ENCODE measurements at regions not wholly inside any gene's neighbourhood (a gene's known extent, or its start where the extent isn't known, plus 50 kb on each side); places are given as distances from the start of the nearest gene placed in this dataset.

DNA sequence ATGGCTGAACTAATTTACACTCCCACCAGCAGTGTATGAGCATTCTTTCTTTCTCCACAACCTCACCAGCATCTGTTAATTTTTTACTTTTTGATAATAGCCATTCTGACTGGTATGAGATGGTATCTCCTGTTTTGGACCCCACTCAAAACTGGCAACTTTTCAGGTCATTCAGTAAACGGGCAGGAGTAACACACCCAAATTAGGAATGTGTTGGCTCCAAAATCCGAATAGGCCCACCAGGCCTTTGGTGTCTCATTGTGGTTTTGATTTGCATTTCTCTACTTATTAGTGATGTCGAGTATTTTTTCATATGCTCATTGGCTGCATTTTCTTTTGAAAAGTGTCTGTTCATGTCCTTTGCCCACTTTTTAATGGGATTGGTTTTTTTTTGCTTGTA lies 517.1 kb downstream of the TMEM232 start:
- no peaks in the 10 kb centered on the region for H3K4me1 Mint-ChIP-seq (ENCODE audit: low read depth in 2 of 2)
- H3K27ac Mint-ChIP-seq, result no peak overlapping the region
- ATAC-seq, result no peak
- no peak for DNase-seq (ENCODE audit: low spot score)
- H3K36me3 Mint-ChIP-seq, result peaks cover 1% of the 10 kb centered on the region
- H3K27me3 Mint-ChIP-seq, result no peaks in the 10 kb centered on the region
- no peak overlapping the region for H3K4me3 Mint-ChIP-seq
- H3K9me3 Mint-ChIP-seq, result peaks cover 21% of the 10 kb centered on the region

DNA sequence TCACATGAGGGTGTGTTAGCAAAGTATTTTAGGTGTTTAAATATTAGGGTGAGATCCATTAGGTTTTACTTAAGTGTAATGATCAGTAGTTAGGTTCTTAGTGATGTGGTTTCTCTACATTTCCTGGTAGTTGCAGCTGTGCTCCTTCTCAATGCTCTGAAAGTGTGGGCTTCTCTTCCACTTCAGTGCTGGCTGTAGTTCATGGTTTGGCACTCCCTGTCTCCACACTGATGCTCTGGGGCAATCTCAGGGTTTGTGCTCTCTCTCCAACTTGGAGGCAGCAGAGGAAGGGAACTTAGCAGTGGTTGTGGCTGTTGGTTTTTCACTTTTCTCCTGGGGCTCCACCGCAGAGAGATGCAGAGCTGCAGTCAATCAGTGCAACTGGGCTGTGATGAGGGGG lies 507.5 kb downstream of the TMEM232 start:
- Mint-ChIP-seq H3K36me3 (peaks cover 18% of the 10 kb centered on the region), H3K27me3 (no peaks in the 10 kb centered on the region), H3K4me1 (ENCODE audit: low read depth in 2 of 2) (no peaks in the 10 kb centered on the region), H3K9me3 (peaks cover 34% of the 10 kb centered on the region), H3K27ac (no peak overlapping the region), H3K4me3 (no peak overlapping the region)
- ATAC-seq (no peak), DNase-seq (ENCODE audit: low spot score) (no peak)

DNA sequence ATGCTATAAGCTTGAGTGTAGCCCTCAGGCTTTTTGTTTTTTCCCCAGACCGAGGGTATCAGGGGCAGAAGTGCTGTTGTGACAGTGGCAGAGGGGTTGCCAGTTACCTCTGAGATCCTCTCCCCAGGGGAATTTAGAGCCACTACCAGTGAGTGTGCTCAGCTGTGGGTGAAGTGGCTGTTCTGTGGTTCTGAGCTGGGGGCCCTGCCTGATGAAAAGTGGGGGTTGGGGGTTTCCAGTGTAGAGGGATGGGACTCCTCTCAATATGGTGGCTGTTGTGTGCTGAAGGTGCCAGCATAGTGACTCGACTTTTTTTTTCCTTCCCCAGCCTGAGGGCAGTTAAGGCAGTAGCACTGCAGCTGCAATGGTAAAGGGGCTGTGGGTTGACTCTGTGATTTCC lies 506.7 kb downstream of the TMEM232 start:
- no peak for DNase-seq (ENCODE audit: low spot score)
- H3K4me3 Mint-ChIP-seq, result no peak overlapping the region
- H3K27ac Mint-ChIP-seq, result no peak overlapping the region
- peaks cover 14% of the 10 kb centered on the region for H3K36me3 Mint-ChIP-seq
- H3K27me3 Mint-ChIP-seq, result no peaks in the 10 kb centered on the region
- H3K4me1 Mint-ChIP-seq (ENCODE audit: low read depth in 2 of 2), result no peaks in the 10 kb centered on the region
- H3K9me3 Mint-ChIP-seq, result peaks cover 28% of the 10 kb centered on the region
- peak in 1 of 2 donors; percentile 31 for ATAC-seq

DNA sequence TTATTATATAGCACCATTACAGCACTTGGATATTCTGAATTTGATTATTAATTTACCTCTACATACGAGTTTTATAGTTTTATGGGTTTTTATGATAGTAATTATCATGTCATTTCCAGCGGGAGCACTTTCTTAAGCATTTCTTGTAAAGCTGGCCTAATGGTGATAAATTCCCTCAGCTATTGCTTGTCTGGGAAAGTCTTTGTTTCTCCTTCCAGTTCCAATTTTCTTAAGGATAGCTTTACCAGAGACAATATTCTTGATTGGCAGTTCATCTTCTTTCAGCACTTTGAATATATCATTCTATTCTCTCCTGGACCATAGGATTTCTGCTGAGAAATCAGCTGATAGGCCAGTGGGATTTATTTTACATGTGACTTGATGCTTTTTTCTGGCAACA lies 505.4 kb downstream of the TMEM232 start:
- DNase-seq (ENCODE audit: low spot score), result no peak
- peaks cover 26% of the 10 kb centered on the region for H3K9me3 Mint-ChIP-seq
- H3K4me1 Mint-ChIP-seq (ENCODE audit: low read depth in 2 of 2), result no peaks in the 10 kb centered on the region
- H3K4me3 Mint-ChIP-seq, result no peak overlapping the region
- H3K36me3 Mint-ChIP-seq, result peaks cover 18% of the 10 kb centered on the region
- no peak for ATAC-seq
- H3K27ac Mint-ChIP-seq, result no peak overlapping the region
- no peaks in the 10 kb centered on the region for H3K27me3 Mint-ChIP-seq

DNA sequence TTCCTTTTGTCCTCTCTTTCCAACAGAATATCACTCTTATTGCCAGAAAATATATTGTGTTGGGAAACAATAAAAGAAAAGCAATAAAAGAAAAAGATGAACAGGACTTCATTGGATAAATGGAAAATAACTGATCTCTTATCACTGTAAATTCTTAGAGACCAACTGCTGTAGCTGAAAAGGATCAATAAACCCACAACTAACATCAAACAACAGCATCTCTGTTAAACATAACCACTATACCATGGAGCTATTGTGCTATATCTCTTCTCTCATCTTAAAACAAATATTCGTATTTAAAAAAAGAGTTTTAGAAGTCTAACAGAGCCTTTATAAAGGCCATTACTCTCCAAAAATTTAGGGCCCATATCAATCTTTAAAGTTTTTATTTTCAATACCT lies 502.4 kb downstream of the TMEM232 start:
- DNase-seq (ENCODE audit: low spot score) (no peak), ATAC-seq (no peak)
- Mint-ChIP-seq H3K9me3 (peaks cover 18% of the 10 kb centered on the region), H3K4me3 (no peak overlapping the region), H3K27ac (no peak overlapping the region), H3K4me1 (ENCODE audit: low read depth in 2 of 2) (no peaks in the 10 kb centered on the region), H3K36me3 (peaks cover 12% of the 10 kb centered on the region), H3K27me3 (no peaks in the 10 kb centered on the region)

DNA sequence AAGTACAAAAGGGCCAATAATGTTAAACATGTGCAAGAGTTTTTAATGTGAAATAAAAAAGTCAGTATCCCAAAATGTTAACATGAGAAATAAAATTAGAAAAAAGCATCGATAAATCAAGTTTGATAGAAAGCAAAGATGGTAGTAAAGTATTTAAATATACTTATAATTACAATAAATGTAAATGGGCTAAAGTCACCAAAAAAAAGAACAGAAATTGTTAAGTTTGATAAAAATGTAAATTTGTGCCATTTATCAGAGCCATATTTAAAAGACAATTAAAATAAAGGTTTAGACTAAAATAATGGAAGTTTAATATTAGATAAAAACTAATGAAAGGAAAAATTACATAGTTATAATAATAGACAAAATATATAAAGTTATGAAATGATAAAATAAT lies 500.5 kb downstream of the TMEM232 start:
- no peak overlapping the region for H3K4me3 Mint-ChIP-seq
- H3K36me3 Mint-ChIP-seq, result peaks cover 19% of the 10 kb centered on the region
- no peak for DNase-seq (ENCODE audit: low spot score)
- peaks cover 23% of the 10 kb centered on the region for H3K9me3 Mint-ChIP-seq
- H3K27me3 Mint-ChIP-seq, result no peaks in the 10 kb centered on the region
- H3K27ac Mint-ChIP-seq, result no peak overlapping the region
- H3K4me1 Mint-ChIP-seq (ENCODE audit: low read depth in 2 of 2), result no peaks in the 10 kb centered on the region
- no peak for ATAC-seq

DNA sequence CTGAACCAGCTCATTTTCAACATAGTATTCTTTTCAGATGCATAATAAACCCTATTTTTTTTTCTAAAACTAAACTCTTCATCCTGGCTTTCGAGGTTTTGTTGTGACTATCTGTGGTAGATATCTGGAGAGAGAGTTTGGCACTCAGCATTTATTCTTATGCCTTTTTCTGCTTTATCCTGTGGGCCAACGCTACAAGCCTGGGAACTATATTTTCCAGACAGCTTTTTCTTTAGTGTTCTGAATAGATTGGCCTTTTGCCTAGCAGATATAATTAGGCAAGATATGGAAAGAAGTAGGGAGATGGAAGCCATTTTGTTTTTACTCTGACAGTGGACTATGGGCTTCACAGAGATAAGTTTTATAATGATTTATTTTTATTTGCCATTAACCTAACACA lies 486.7 kb downstream of the TMEM232 start:
- Mint-ChIP-seq H3K4me1 (ENCODE audit: low read depth in 2 of 2) (no peaks in the 10 kb centered on the region), H3K27ac (no peak overlapping the region), H3K27me3 (no peaks in the 10 kb centered on the region), H3K36me3 (no peaks in the 10 kb centered on the region), H3K4me3 (no peak overlapping the region), H3K9me3 (no peaks in the 10 kb centered on the region)
- no peak for ATAC-seq
- DNase-seq (ENCODE audit: low spot score), result no peak

DNA sequence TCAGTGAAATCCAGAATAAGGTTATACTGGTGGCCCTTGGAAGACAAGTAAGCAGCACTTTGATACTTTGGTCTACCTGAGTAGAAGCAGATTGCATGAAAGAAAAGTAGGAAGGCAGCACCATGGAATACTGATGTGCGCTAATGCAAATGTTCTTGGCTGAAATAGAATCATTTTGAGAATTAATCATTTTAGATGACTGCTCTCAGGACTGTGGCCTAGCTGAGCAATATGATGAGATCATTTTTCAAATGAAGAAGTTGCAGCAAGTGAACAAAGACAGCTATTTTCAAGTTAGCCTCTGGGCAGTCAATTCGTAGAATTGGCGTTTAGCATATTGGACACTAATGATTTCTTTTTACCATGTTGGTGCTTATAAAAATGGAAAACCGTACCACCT lies 483.5 kb downstream of the TMEM232 start:
- DNase-seq (ENCODE audit: low spot score) (no peak), ATAC-seq (no peak)
- Mint-ChIP-seq H3K4me3 (no peak overlapping the region), H3K36me3 (no peaks in the 10 kb centered on the region), H3K27me3 (no peaks in the 10 kb centered on the region), H3K9me3 (peaks cover 4% of the 10 kb centered on the region), H3K27ac (no peak overlapping the region), H3K4me1 (ENCODE audit: low read depth in 2 of 2) (no peaks in the 10 kb centered on the region)

DNA sequence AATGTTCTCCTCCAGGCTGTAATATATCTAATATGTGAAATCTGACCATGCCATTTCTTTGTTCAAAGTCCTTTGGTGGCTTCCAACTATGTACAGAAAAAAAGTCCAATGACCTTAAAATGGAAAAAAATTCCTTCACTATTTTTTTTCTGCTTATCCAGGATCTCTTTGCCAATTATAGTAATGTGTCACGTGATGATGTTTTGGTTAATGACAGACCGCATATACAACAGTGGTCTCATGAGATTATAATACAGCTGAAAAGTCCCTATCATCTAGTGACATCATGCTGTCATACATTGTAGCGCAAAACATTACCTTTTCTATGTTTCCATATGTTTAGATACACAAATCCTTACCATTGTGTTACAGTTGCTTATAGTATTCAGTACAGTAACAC lies 477.6 kb downstream of the TMEM232 start:
- Mint-ChIP-seq H3K27ac (no peak overlapping the region), H3K27me3 (no peaks in the 10 kb centered on the region), H3K9me3 (peaks cover 4% of the 10 kb centered on the region), H3K4me1 (ENCODE audit: low read depth in 2 of 2) (no peaks in the 10 kb centered on the region), H3K36me3 (peaks cover 7% of the 10 kb centered on the region), H3K4me3 (no peak overlapping the region)
- no peak for ATAC-seq
- no peak for DNase-seq (ENCODE audit: low spot score)

DNA sequence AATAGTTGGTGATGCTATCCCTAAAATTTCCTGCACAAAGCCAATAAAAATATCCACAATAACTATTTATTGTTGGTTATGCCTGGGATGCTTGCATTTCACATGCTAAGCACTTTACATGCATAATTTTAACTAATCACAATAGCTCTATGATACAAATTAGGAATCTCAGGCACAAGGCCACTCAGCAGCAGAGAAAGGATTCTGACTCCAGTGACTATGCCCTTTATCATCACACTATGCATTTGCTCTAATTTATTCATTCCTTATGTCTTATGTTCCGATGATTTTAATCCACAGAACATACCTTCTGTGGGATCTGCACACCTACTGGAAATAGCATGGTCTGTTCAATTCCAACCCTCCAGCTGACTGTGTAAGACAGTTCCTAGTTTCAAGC lies 476.1 kb downstream of the TMEM232 start:
- no peaks in the 10 kb centered on the region for H3K27me3 Mint-ChIP-seq
- peaks cover 7% of the 10 kb centered on the region for H3K36me3 Mint-ChIP-seq
- no peak overlapping the region for H3K27ac Mint-ChIP-seq
- no peak for ATAC-seq
- no peak for DNase-seq (ENCODE audit: low spot score)
- H3K4me1 Mint-ChIP-seq (ENCODE audit: low read depth in 2 of 2), result no peaks in the 10 kb centered on the region
- H3K9me3 Mint-ChIP-seq, result peaks cover 3% of the 10 kb centered on the region
- H3K4me3 Mint-ChIP-seq, result no peak overlapping the region

DNA sequence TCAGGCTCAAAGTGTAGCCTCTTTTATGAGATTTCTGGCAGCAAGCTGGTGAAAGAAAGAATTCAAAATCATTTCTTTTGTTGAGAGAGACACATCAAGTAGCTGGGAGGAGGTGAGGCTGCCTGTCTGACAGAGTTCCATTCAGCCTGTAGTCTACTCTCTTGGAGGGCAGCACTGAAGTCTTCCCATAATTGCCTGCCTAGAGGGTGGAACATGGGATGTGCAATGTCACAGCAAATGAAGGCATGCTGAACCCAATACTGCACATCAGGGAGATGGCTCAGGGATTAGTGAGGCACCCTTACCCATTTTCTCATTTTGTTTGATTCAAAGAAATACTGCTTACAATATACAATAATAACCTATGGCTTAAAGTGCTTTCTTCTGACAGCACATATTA lies 475.7 kb downstream of the TMEM232 start:
- Mint-ChIP-seq H3K36me3 (peaks cover 7% of the 10 kb centered on the region), H3K4me3 (no peak overlapping the region), H3K4me1 (ENCODE audit: low read depth in 2 of 2) (no peaks in the 10 kb centered on the region), H3K27ac (no peak overlapping the region), H3K9me3 (no peaks in the 10 kb centered on the region), H3K27me3 (no peaks in the 10 kb centered on the region)
- no peak for DNase-seq (ENCODE audit: low spot score)
- ATAC-seq, result no peak

DNA sequence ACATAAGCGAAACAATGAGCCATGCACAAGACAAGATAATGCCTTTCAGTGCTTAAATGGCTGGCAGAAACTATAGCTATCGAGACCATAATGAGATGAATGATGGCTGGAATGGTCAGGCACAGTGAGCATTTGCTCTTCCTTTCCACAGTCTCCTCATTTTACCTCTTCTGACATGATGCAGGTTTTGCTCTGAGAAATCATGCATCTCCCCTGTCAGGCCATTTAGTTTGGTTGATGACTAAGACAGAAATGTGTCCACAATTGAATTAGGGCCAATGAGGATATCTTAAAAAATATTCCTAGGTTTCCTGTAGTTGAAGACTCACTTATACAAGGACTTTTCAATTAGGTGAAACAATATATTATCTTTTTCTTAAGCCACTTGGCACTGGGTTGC lies 475.1 kb downstream of the TMEM232 start:
- no peak for DNase-seq (ENCODE audit: low spot score)
- H3K36me3 Mint-ChIP-seq, result peaks cover 7% of the 10 kb centered on the region
- no peaks in the 10 kb centered on the region for H3K9me3 Mint-ChIP-seq
- no peak for ATAC-seq
- H3K27ac Mint-ChIP-seq, result no peak overlapping the region
- H3K4me1 Mint-ChIP-seq (ENCODE audit: low read depth in 2 of 2), result no peaks in the 10 kb centered on the region
- H3K4me3 Mint-ChIP-seq, result no peak overlapping the region
- no peaks in the 10 kb centered on the region for H3K27me3 Mint-ChIP-seq

DNA sequence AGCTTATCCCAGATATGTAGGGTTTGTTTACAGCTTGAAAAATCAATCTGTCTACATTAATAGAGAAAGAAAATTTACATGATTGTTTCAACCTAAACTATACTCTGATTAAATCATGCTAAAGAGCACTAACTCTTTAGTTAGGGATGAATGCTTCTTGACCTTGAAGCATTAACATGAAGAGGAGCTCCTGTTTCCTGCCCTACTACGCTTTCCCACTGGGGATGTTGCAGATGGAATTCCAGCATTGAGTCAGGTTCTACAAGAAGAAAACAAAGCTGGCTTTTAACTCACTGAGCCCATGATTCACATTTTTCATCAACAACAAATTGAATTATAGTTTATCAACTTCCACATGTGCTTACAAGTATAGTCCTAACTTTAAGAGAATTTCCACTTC lies 471.3 kb downstream of the TMEM232 start:
- ATAC-seq, result no peak
- no peaks in the 10 kb centered on the region for H3K4me1 Mint-ChIP-seq (ENCODE audit: low read depth in 2 of 2)
- H3K27ac Mint-ChIP-seq, result no peak overlapping the region
- no peak overlapping the region for H3K4me3 Mint-ChIP-seq
- H3K27me3 Mint-ChIP-seq, result no peaks in the 10 kb centered on the region
- no peak for DNase-seq (ENCODE audit: low spot score)
- H3K36me3 Mint-ChIP-seq, result peaks cover 7% of the 10 kb centered on the region
- no peaks in the 10 kb centered on the region for H3K9me3 Mint-ChIP-seq

DNA sequence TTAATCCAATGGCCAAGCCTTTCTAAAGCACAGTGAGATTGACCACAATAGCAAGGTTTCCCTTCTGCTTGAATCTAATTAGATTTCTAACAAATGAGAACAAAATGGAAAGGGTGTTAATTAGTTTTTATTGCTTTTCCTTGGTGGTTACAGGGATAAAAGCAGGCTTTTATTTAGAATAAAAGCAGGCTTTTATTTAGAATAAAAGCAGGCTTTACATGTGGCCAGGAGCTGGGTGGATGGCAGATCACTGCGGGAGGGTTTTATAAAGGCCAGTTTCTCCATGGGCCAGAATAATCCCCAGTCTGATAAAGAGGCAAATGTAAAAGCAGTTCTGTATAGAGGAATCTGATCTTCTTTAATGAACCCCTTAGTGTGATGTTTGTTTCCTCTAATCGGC lies 470.2 kb downstream of the TMEM232 start:
- ATAC-seq (no peak), DNase-seq (ENCODE audit: low spot score) (no peak)
- peaks cover 7% of the 10 kb centered on the region for H3K36me3 Mint-ChIP-seq
- no peaks in the 10 kb centered on the region for H3K27me3 Mint-ChIP-seq
- H3K27ac Mint-ChIP-seq, result no peak overlapping the region
- peaks cover 6% of the 10 kb centered on the region for H3K9me3 Mint-ChIP-seq
- H3K4me1 Mint-ChIP-seq (ENCODE audit: low read depth in 2 of 2), result no peaks in the 10 kb centered on the region
- no peak overlapping the region for H3K4me3 Mint-ChIP-seq

DNA sequence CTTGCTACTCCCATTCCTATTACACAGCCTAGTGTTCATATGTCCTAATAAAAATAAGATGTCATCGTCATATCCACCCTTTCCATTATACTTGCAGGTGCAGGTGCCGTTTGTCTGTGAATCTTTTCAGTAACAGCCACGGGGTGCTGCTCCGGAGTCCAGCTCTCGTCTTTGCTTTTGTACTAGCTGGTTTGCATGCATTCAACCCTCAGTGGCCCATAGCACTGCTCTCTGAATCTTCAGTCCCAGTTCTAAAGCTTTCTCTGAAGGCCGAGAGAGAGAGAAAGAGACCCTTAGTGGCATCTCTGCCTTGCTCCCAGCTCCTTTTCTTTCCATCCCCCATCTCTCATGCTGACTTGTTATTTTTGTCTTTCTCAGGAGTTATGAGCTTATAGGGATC lies 468.5 kb downstream of the TMEM232 start:
- DNase-seq (ENCODE audit: low spot score), result no peak
- ATAC-seq, result no peak
- peaks cover 8% of the 10 kb centered on the region for H3K9me3 Mint-ChIP-seq
- H3K4me3 Mint-ChIP-seq, result no peak overlapping the region
- H3K36me3 Mint-ChIP-seq, result no peaks in the 10 kb centered on the region
- no peaks in the 10 kb centered on the region for H3K4me1 Mint-ChIP-seq (ENCODE audit: low read depth in 2 of 2)
- H3K27ac Mint-ChIP-seq, result no peak overlapping the region
- H3K27me3 Mint-ChIP-seq, result no peaks in the 10 kb centered on the region

Measured in natural killer cell treated with Interleukin-12 subunit alpha and Interleukin-12 subunit beta and Interleukin-15 and Interleukin-18, amount 100 ng/mL, for 72 hours (primary cell).